Thoracic aorta (tissue), 2 donors: ENCODE measurements at regions not wholly inside any gene's neighbourhood (a gene's known extent, or its start where the extent isn't known, plus 50 kb on each side); places are given as distances from the start of the nearest gene placed in this dataset.

Experiments
- ATAC-seq: fragments of 150-250 bp; one replicate; pipeline ENCODE4 v1.8.0; 2017; ENCODE audit warnings: low read depth; ENCODE audit not compliant: insufficient number of reproducible peaks, low FRiP score
- DNase-seq: peaks from one replicate; pipeline ENCODE4 v3.0.0-alpha.2; 2020; ENCODE audit warnings: low spot score
- H3K27ac ChIP-seq, 2 donors: fragments of 200-600 bp; sonication (generic); 1 replicate in 1 of 2; 2 replicates in 1 of 2; pipeline ENCODE4 v1.5.1; 2016; ENCODE audit warnings: mild to moderate bottlenecking in 2 of 2, moderate library complexity in 2 of 2
- H3K27me3 ChIP-seq: fragments of 200-600 bp; sonication (generic); replicated peaks from 2 replicates; pipeline ENCODE4 v1.6.0; 2016; ENCODE audit warnings: mild to moderate bottlenecking; ENCODE audit not compliant: insufficient read depth
- H3K36me3 ChIP-seq: fragments of 200-600 bp; sonication (generic); one replicate; pipeline ENCODE4 v1.5.1; 2016
- H3K4me1 ChIP-seq, 2 donors: fragments of 200-600 bp; sonication (generic); 1 replicate in 1 of 2; 2 replicates in 1 of 2; pipeline versions ENCODE4 v1.5.1 to v1.6.0; 2016; ENCODE audit warnings: low read depth in 2 of 2, mild to moderate bottlenecking in 1 of 2; ENCODE audit not compliant: control insufficient read depth in 1 of 2
- H3K4me3 ChIP-seq: fragments of 200-600 bp; sonication (generic); 2 replicates; pipeline ENCODE4 v1.5.1; 2016; ENCODE audit warnings: mild to moderate bottlenecking
- H3K9me3 ChIP-seq: fragments of 200-600 bp; sonication (generic); 2 replicates; pipeline ENCODE4 v1.5.1; 2016
- CTCF ChIP-seq: fragments of 200-600 bp; sonication (generic); IDR thresholded peaks from one replicate; pipeline ENCODE4 v1.5.1; 2019; ENCODE audit warnings: antibody characterized with exemption

- no peak for DNase-seq
- Histone ChIP-seq H3K27me3 (no peaks in the 10 kb centered on the region), H3K9me3 (no peaks in the 10 kb centered on the region), H3K4me1 (no peaks in the 10 kb centered on the region), H3K27ac (no peak overlapping the region), H3K36me3 (no peaks in the 10 kb centered on the region), H3K4me3 (no peak overlapping the region)
- ATAC-seq, result no peak
- TF ChIP-seq CTCF, result no peak
These were observed 601.7 kb downstream of the PRELID2 start for GRCh38 chr5:145233461-145233860.

DNA sequence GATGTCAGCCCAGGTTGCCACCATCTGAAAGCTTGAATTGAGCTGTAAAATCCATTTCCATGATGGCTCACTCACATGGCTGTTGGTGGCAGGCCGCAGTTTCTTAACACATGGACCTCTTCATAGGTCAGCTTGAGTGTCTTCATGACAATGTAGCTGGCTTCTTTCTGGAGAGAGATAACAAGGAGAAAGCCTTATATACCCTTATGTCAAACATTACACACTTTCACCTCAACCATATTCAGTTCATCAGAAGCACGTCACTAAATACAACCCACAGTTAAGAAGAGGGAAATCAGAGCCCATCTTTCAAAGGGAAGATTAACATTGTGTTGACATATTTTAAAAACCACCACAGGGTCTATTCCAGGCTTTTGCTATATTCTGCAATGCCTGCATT, 604.4 kb downstream of the PRELID2 start:
- DNase-seq, result no peak
- TF ChIP-seq CTCF, result no peak
- H3K4me3 ChIP-seq, result no peak overlapping the region
- H3K27me3 ChIP-seq, result no peaks in the 10 kb centered on the region
- H3K9me3 ChIP-seq, result no peaks in the 10 kb centered on the region
- ATAC-seq, result no peak
- no peaks in the 10 kb centered on the region for H3K36me3 ChIP-seq
- no peak overlapping the region for H3K27ac ChIP-seq
- H3K4me1 ChIP-seq, result no peaks in the 10 kb centered on the region

- ATAC-seq (no peak), DNase-seq (no peak)
- H3K9me3 ChIP-seq, result no peaks in the 10 kb centered on the region
- H3K27ac ChIP-seq, result no peak overlapping the region
- no peaks in the 10 kb centered on the region for H3K36me3 ChIP-seq
- no peaks in the 10 kb centered on the region for H3K27me3 ChIP-seq
- H3K4me1 ChIP-seq, result no peaks in the 10 kb centered on the region
- TF ChIP-seq CTCF, result no peak
- H3K4me3 ChIP-seq, result no peak overlapping the region
These were observed 606.6 kb downstream of the PRELID2 start for GRCh38 chr5:145228564-145228963.

DNA sequence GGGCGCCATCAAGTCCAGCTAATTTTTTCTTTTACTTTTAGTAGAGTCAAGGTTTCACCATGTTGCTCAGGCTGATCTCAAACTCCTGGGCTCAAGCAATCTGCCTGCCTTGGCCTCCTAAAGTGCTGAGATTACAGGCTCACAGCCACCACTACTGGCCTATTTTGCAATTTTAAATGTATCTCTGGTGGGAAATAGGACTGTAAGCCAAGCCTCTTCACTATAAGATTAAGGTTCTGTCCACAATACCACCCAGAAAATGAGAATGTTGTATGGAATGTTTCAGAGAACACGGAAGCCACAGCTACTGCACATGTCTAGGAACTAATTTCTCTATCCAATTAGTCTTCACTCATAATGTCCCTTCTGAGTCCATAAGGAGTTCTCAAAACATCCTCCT, 607.3 kb downstream of the PRELID2 start:
- H3K27me3 ChIP-seq, result no peaks in the 10 kb centered on the region
- no peaks in the 10 kb centered on the region for H3K9me3 ChIP-seq
- H3K4me3 ChIP-seq, result no peak overlapping the region
- no peak overlapping the region for H3K27ac ChIP-seq
- ATAC-seq, result no peak
- no peaks in the 10 kb centered on the region for H3K4me1 ChIP-seq
- DNase-seq, result no peak
- no peak for TF ChIP-seq CTCF
- no peaks in the 10 kb centered on the region for H3K36me3 ChIP-seq

- Histone ChIP-seq H3K9me3 (no peaks in the 10 kb centered on the region), H3K36me3 (no peaks in the 10 kb centered on the region), H3K27ac (no peak overlapping the region), H3K4me1 (no peaks in the 10 kb centered on the region), H3K4me3 (no peak overlapping the region), H3K27me3 (no peaks in the 10 kb centered on the region)
- TF ChIP-seq CTCF, result no peak
- no peak for DNase-seq
- ATAC-seq, result no peak
These were observed 608.4 kb downstream of the PRELID2 start for GRCh38 chr5:145226726-145227125.
